GM12864 (cell line): ENCODE measurements at regions not wholly inside any gene's neighbourhood (a gene's known extent, or its start where the extent isn't known, plus 50 kb on each side); places are given as distances from the start of the nearest gene placed in this dataset.

ENCODE experiments used
- DNase-seq: peaks from one replicate; pipeline ENCODE4 v3.0.0-alpha.2; 2011; ENCODE audit warnings: low read depth
- H3K4me3 ChIP-seq: 2 replicates; pipeline ENCODE4 v1.5.1; 2011; ENCODE audit warnings: mild to moderate bottlenecking, low read depth, low read length, control low read depth
- TF ChIP-seq, protein P1 (sequence below): IDR thresholded peaks from 2 replicates; pipeline ENCODE4 v1.5.1; 2011; ENCODE audit warnings: low read depth, mild to moderate bottlenecking, moderate library complexity, low read length, control low read depth, inconsistent platforms; ENCODE audit errors: missing control alignments

DNA sequence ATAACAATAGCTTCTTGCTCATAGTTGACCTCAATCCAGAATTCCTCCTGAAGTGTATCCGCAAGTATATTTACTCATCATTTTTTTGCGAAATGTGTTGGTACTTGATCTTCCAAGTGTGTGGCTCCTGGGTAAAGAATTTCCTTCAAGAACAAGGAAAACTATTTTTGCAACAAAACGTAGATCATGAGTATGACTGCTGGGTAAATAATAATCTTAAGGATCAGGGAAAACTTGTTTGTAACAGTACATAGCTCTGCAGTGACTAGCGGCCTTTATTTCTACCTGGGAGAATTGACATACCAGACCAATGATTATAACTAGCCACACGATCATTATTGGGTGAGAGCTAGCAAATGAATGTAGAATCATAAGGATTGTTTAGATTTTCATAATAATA is 1311.7 kb downstream of the ARAP2 start:
- no peak overlapping the region for H3K4me3 ChIP-seq
- no peak for DNase-seq
- TF ChIP-seq, protein P1, sequence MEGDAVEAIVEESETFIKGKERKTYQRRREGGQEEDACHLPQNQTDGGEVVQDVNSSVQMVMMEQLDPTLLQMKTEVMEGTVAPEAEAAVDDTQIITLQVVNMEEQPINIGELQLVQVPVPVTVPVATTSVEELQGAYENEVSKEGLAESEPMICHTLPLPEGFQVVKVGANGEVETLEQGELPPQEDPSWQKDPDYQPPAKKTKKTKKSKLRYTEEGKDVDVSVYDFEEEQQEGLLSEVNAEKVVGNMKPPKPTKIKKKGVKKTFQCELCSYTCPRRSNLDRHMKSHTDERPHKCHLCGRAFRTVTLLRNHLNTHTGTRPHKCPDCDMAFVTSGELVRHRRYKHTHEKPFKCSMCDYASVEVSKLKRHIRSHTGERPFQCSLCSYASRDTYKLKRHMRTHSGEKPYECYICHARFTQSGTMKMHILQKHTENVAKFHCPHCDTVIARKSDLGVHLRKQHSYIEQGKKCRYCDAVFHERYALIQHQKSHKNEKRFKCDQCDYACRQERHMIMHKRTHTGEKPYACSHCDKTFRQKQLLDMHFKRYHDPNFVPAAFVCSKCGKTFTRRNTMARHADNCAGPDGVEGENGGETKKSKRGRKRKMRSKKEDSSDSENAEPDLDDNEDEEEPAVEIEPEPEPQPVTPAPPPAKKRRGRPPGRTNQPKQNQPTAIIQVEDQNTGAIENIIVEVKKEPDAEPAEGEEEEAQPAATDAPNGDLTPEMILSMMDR = no peak

DNA sequence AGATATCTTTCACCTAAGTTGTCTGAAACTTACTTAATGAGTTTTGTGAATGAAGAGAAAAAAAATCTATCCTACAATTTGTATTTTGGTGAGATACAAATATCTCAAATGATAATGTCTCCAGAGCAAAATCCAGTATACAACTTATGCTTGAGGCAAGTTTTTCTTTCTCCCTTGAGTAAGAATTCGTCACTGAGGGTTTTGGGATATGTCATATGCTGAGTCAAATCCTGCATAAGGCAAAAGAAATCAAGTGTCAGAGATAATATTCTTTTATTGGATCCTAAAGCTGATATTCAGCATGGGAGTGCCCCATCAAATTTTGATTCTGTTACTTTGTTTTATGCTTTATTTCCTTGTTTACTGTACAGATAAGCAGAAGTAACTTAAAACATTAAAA is 1308.6 kb downstream of the ARAP2 start:
- no peak for DNase-seq
- TF ChIP-seq, protein P1 = no peak
- H3K4me3 ChIP-seq = no peak overlapping the region

DNA sequence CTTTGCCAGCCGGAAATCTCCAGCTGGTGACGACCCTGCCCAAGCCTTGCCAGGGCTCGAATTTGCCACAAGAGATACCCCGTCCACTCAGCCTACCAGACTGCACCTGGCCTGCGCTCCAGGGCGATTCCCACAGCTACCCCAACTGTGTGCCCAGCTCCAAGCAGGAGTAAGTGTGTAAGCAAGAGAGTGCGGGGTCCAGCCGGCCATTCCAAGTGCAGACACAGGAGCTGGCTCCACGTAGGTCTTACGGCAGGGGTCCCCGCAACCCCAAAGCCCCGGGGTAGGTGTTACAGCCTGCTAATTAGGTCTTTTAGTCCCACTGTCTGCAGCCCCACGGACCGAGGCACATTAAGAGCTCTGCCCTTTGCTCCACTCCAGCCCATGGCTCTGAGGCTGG is 1305.2 kb downstream of the ARAP2 start:
- TF ChIP-seq, protein P1 = no peak
- no peak overlapping the region for H3K4me3 ChIP-seq
- DNase-seq = no peak

DNA sequence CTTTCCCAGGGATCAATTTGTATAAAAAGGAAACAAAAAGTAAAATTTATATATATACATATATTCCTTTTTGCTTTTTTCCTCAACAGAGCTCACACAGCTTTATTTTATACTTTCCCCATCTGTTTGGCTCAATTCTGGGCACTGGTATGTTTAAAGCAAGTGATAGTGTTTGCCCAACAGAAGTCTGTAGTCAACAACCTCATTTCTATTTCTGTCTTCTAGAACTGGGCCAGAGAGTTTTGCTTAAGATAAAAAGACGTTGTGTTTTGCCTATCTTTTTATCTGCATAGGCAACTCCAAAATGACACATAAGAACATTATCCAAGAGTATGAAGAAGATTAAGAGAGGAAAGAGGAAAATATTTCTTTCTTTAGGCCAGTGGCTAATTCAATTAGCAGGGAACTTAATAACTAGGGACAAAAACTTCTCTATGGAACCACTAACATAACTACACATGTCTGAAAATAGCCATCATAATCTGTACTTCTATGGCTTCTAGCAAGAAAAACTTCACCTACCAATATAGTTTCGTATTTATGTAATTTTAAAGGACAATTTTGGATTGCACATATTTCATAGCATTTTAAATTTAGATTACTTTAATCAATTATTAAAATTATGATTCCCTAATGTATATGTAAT is 1300.5 kb downstream of the ARAP2 start:
- H3K4me3 ChIP-seq = no peak overlapping the region
- TF ChIP-seq, protein P1 = no peak
- DNase-seq = no peak

DNA sequence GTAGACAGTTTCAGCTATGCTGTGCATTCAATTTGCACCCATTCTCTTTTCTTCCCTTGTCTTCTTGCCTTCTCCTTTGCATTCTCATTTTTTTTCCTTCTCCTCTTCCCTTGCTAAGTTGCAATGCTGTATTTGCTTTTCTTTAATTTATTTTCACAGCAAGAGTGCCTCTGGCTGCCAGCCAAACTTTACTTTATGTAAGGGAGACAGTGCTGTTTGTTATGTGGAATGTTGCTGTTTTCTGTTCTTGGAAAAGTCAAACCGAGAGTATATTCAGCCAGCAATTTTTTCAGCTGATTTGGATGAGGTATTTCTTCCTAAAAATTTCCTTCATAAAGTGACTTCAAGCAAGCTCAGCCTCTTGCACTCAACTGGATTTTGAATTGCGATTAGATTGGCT is 1293.4 kb downstream of the ARAP2 start:
- TF ChIP-seq, protein P1 = no peak
- DNase-seq = no peak

DNA sequence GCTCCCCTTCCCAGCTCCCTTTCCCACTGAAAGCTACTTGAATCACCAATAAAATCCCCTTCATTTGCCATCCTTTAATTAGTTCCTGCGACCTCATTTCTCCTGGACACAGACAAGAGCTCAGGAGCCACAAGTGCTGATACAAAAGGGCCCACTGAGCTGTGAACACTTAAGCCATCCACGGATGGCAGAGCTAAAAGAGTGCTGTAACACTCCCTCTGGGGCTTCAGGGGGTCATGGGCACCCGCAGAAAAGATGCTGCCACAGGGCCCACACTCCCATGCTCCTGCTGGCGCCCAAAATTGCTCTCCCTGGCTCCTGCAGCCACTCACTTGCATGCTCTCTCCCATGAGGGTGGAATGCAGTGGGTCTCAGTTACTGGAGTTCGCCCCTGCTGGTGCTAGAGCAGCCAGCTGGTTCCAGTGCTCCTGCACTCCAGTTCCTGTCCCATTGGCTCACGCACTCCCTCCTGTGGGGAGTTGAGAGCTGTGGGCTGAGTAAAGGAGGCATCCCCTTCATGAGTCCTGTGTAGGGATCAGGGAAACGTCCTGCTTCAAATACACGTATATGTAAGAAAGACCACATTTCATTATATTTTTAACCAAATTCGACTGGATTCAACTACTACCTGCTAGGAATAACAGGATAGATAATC is 1291.0 kb downstream of the ARAP2 start:
- no peak for DNase-seq
- H3K4me3 ChIP-seq = no peak overlapping the region
- TF ChIP-seq, protein P1 = no peak

More for the DNA sequence above, 1293.4 kb downstream of the ARAP2 start:
- H3K4me3 ChIP-seq = no peak overlapping the region

DNA sequence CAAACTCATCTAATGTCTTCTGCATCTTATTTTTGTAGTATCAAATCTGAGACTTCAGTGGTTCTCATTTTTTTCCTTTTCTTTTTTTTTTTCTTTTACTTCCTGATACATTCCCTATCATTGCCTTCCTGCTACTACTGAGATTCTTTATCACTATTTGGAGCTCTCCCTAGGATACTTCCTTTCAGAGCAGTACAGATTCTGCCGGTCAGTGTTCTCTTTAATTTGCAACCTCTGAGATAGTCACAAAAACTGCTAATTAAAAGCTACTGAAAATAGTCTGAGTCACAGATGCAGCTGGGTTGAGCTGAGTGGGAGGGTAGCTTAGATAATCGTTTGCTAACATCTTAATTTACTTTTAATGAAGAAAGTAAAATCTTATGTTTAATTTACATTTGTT is 1279.7 kb downstream of the ARAP2 start:
- no peak overlapping the region for H3K4me3 ChIP-seq
- no peak for DNase-seq
- TF ChIP-seq, protein P1 = no peak
